ENCODE measurements at regions not wholly inside any gene's neighbourhood (a gene's known extent, or its start where the extent isn't known, plus 50 kb on each side); places are given as distances from the start of the nearest gene placed in this dataset.

DNA sequence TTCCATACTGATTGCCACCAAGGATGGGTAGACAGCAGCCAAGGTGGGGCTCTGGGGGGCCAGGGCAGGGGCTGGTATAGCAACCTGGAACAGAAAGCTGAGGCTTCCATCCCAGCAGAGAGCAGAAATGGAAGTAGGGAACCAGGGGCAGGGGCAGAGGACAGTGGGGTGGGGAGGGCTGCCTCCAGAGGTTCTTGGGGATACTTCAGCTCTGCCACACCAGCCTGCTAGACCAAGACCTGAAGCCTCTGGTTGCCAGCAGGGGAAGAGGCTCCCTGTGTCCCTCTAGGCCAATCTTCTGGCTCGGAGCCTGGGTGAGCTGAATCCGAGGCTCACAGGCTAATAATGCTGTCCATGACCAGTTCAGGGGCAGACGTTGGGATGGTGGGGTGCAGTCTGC lies 329.0 kb downstream of the DYSF start:
- no peak for TF ChIP-seq POLR2A (IDR thresholded peaks at IDR 0.05; ENCODE audit: low read length)
- TF ChIP-seq GATA1 (IDR thresholded peaks at IDR 0.05; ENCODE audit: low read depth, low read length) = no peak
